CD4-positive, CD25-positive, alpha-beta regulatory T cell (primary cell): ENCODE measurements at regions not wholly inside any gene's neighbourhood (a gene's known extent, or its start where the extent isn't known, plus 50 kb on each side); places are given as distances from the start of the nearest gene placed in this dataset.

ENCODE experiments used
- ATAC-seq, 2 donors: fragments of 150-1000 bp; cut with Tn5 transposase; one replicate each; pipeline ENCODE4 v1.10.0; 2021; ENCODE audit warnings: low read depth in 2 of 2, moderate number of reproducible peaks in 2 of 2, moderate library complexity in 1 of 2
- DNase-seq, 3 donors: peaks; one replicate each; pipeline versions ENCODE4 v3.0.0 to v3.0.0-alpha.2; 2012 to 2022; ENCODE audit warnings: mixed read lengths in 1 of 3
- H3K27ac ChIP-seq: one replicate; pipeline ENCODE4 v1.7.0; 2013; ENCODE audit warnings: mild to moderate bottlenecking, low read length; ENCODE audit not compliant: insufficient read depth, poor library complexity, severe bottlenecking
- H3K27me3 ChIP-seq: one replicate; pipeline ENCODE4 v1.7.0; 2013; ENCODE audit warnings: low read length; ENCODE audit not compliant: control insufficient read depth, insufficient read depth
- H3K36me3 ChIP-seq: one replicate; pipeline ENCODE4 v1.7.0; 2013; ENCODE audit warnings: mild to moderate bottlenecking, low read length, moderate library complexity; ENCODE audit not compliant: control insufficient read depth, insufficient read depth
- H3K4me1 ChIP-seq: 2 replicates; pipeline ENCODE4 v1.7.0; 2013; ENCODE audit warnings: mild to moderate bottlenecking, low read length; ENCODE audit not compliant: insufficient read depth, control insufficient read depth, poor library complexity, severe bottlenecking
- H3K4me3 ChIP-seq: one replicate; pipeline ENCODE4 v1.7.0; 2013; ENCODE audit warnings: low read depth, mild to moderate bottlenecking, low read length, moderate library complexity
- H3K9me3 ChIP-seq, 2 experiments: 1 replicate in 1 of 2; 2 replicates in 1 of 2; pipeline ENCODE4 v1.7.0; 2013; ENCODE audit warnings: low read length in 2 of 2, mild to moderate bottlenecking in 1 of 2, moderate library complexity in 1 of 2; ENCODE audit not compliant: control insufficient read depth in 2 of 2
- H3K27ac Mint-ChIP-seq, 3 donors: one replicate each; pipeline ENCODE4 v1.8.0; 2020 to 2022; ENCODE audit warnings: mild to moderate bottlenecking in 3 of 3, mixed read lengths in 3 of 3, moderate library complexity in 2 of 3
- H3K27me3 Mint-ChIP-seq: one replicate; pipeline ENCODE4 v1.8.0; 2022; ENCODE audit warnings: mild to moderate bottlenecking, mixed read lengths
- H3K36me3 Mint-ChIP-seq: one replicate; pipeline ENCODE4 v1.8.0; 2020; ENCODE audit warnings: mixed read lengths
- H3K4me1 Mint-ChIP-seq, 4 donors: one replicate each; pipeline ENCODE4 v1.8.0; 2020 to 2022; ENCODE audit warnings: mixed read lengths in 4 of 4, mild to moderate bottlenecking in 1 of 4
- H3K4me3 Mint-ChIP-seq, 4 donors: one replicate each; pipeline ENCODE4 v1.8.0; 2020 to 2022; ENCODE audit warnings: mild to moderate bottlenecking in 4 of 4, mixed read lengths in 4 of 4, moderate library complexity in 3 of 4
- H3K9me3 Mint-ChIP-seq, 7 donors: one replicate each; pipeline ENCODE4 v1.8.0; 2020 to 2022; ENCODE audit warnings: mixed read lengths in 7 of 7, mild to moderate bottlenecking in 3 of 7, moderate library complexity in 2 of 7

GRCh38 chr12:124713041-124713435 lies 145.6 kb upstream of the NCOR2 start:
- no peak overlapping the region for H3K27ac ChIP-seq

GRCh38 chr12:124711344-124711743 lies 143.9 kb upstream of the NCOR2 start:
- Histone ChIP-seq H3K4me1 (peaks cover 18% of the 10 kb centered on the region), H3K36me3 (no peaks in the 10 kb centered on the region), H3K27ac (no peak overlapping the region), H3K27me3 (no peaks in the 10 kb centered on the region), H3K4me3 (no peak overlapping the region), H3K9me3 (no peaks in the 10 kb centered on the region)
- H3K4me1 Mint-ChIP-seq = peaks cover 0 to 19% (median 13%) of the 10 kb centered on the region in 4 donors
- H3K4me3 Mint-ChIP-seq = no peak overlapping the region
- H3K27me3 Mint-ChIP-seq = peaks cover 5% of the 10 kb centered on the region
- H3K9me3 Mint-ChIP-seq = peaks cover 0 to 2% (median 0%) of the 10 kb centered on the region in 7 donors
- H3K36me3 Mint-ChIP-seq = no peaks in the 10 kb centered on the region
- DNase-seq = no peak
- peak overlapping the region in 2 of 3 donors; percentile 10 to 20 for H3K27ac Mint-ChIP-seq
- no peak for ATAC-seq

More at GRCh38 chr12:124713041-124713435, 145.6 kb upstream of the NCOR2 start:
- no peaks in the 10 kb centered on the region for H3K36me3 ChIP-seq
- H3K4me3 Mint-ChIP-seq = peak overlapping the region in 3 of 4 donors; percentile 1 to 85 (median 75)
- DNase-seq = no peak
- peaks cover 0 to 23% (median 14%) of the 10 kb centered on the region in 4 donors for H3K4me1 Mint-ChIP-seq
- H3K27me3 ChIP-seq = no peaks in the 10 kb centered on the region
- no peaks in the 10 kb centered on the region for H3K9me3 Mint-ChIP-seq
- H3K4me1 ChIP-seq = peaks cover 18% of the 10 kb centered on the region
- H3K27ac Mint-ChIP-seq = peak overlapping the region in 1 of 3 donors; percentile 61
- peaks cover 3% of the 10 kb centered on the region for H3K36me3 Mint-ChIP-seq
- peaks cover 5% of the 10 kb centered on the region for H3K27me3 Mint-ChIP-seq
- peak; percentile 13 to 43 for ATAC-seq
- H3K4me3 ChIP-seq = no peak overlapping the region
- H3K9me3 ChIP-seq = no peaks in the 10 kb centered on the region

- no peak for ATAC-seq
- no peaks in the 10 kb centered on the region for H3K27me3 ChIP-seq
- H3K4me1 ChIP-seq = peaks cover 18% of the 10 kb centered on the region
- Mint-ChIP-seq H3K27me3 (peaks cover 5% of the 10 kb centered on the region), H3K4me3 (no peak overlapping the region), H3K27ac (no peak overlapping the region), H3K36me3 (no peaks in the 10 kb centered on the region), H3K4me1 (peaks cover 0 to 19% (median 13%) of the 10 kb centered on the region in 4 donors), H3K9me3 (peaks cover 0 to 2% (median 0%) of the 10 kb centered on the region in 7 donors)
- H3K9me3 ChIP-seq = no peaks in the 10 kb centered on the region
- DNase-seq = no peak
- H3K27ac ChIP-seq = no peak overlapping the region
- H3K4me3 ChIP-seq = no peak overlapping the region
- no peaks in the 10 kb centered on the region for H3K36me3 ChIP-seq
Observed at GRCh38 chr12:124709722-124710687, 142.6 kb upstream of the NCOR2 start.

- Mint-ChIP-seq H3K4me3 (no peak overlapping the region), H3K27me3 (peaks cover 12% of the 10 kb centered on the region), H3K4me1 (no peaks in the 10 kb centered on the region), H3K9me3 (peaks cover 0 to 2% (median 0%) of the 10 kb centered on the region in 7 donors), H3K36me3 (no peaks in the 10 kb centered on the region), H3K27ac (no peak overlapping the region)
- Histone ChIP-seq H3K4me3 (no peak overlapping the region), H3K4me1 (no peaks in the 10 kb centered on the region), H3K9me3 (no peaks in the 10 kb centered on the region), H3K27me3 (no peaks in the 10 kb centered on the region), H3K27ac (no peak overlapping the region), H3K36me3 (no peaks in the 10 kb centered on the region)
- ATAC-seq = no peak
- DNase-seq = no peak
Observed at GRCh38 chr12:124707316-124707715, 139.9 kb upstream of the NCOR2 start.

- Mint-ChIP-seq H3K9me3 (peaks cover 0 to 2% (median 0%) of the 10 kb centered on the region in 7 donors), H3K36me3 (no peaks in the 10 kb centered on the region), H3K27me3 (peaks cover 15% of the 10 kb centered on the region), H3K4me3 (no peak overlapping the region), H3K4me1 (no peaks in the 10 kb centered on the region), H3K27ac (no peak overlapping the region)
- DNase-seq (no peak), ATAC-seq (no peak)
- Histone ChIP-seq H3K4me3 (no peak overlapping the region), H3K9me3 (no peaks in the 10 kb centered on the region), H3K27ac (no peak overlapping the region), H3K27me3 (no peaks in the 10 kb centered on the region), H3K36me3 (no peaks in the 10 kb centered on the region), H3K4me1 (no peaks in the 10 kb centered on the region)
Observed at GRCh38 chr12:124706363-124706762, 139.0 kb upstream of the NCOR2 start.

- H3K4me3 ChIP-seq = no peak overlapping the region
- H3K27ac ChIP-seq = no peak overlapping the region
- H3K4me1 ChIP-seq = no peaks in the 10 kb centered on the region
- no peaks in the 10 kb centered on the region for H3K36me3 Mint-ChIP-seq
- peaks cover 0 to 2% (median 0%) of the 10 kb centered on the region in 7 donors for H3K9me3 Mint-ChIP-seq
- H3K27me3 ChIP-seq = no peaks in the 10 kb centered on the region
- no peak overlapping the region for H3K4me3 Mint-ChIP-seq
- peaks cover 17% of the 10 kb centered on the region for H3K27me3 Mint-ChIP-seq
- DNase-seq (no peak), ATAC-seq (no peak)
- peak overlapping the region in 1 of 3 donors; percentile 43 for H3K27ac Mint-ChIP-seq
- H3K36me3 ChIP-seq = no peaks in the 10 kb centered on the region
- no peaks in the 10 kb centered on the region for H3K4me1 Mint-ChIP-seq
- no peaks in the 10 kb centered on the region for H3K9me3 ChIP-seq
Observed at GRCh38 chr12:124705545-124706138, 138.2 kb upstream of the NCOR2 start.

GRCh38 chr12:124704619-124705018 lies 137.2 kb upstream of the NCOR2 start:
- Mint-ChIP-seq H3K27ac (no peak overlapping the region), H3K27me3 (peaks cover 17% of the 10 kb centered on the region), H3K36me3 (no peaks in the 10 kb centered on the region), H3K4me1 (no peaks in the 10 kb centered on the region), H3K9me3 (peaks cover 0 to 2% (median 0%) of the 10 kb centered on the region in 7 donors), H3K4me3 (no peak overlapping the region)
- Histone ChIP-seq H3K4me1 (no peaks in the 10 kb centered on the region), H3K36me3 (no peaks in the 10 kb centered on the region), H3K27ac (no peak overlapping the region), H3K9me3 (no peaks in the 10 kb centered on the region), H3K27me3 (no peaks in the 10 kb centered on the region), H3K4me3 (no peak overlapping the region)
- DNase-seq (no peak), ATAC-seq (no peak)
